IMR-90 (cell line): ENCODE measurements at regions not wholly inside any gene's neighbourhood (a gene's known extent, or its start where the extent isn't known, plus 50 kb on each side); places are given as distances from the start of the nearest gene placed in this dataset.

Experiments used
- BHLHE40 ChIP-seq: fragments of 150-350 bp; IDR thresholded peaks from 2 replicates; pipeline ENCODE4 v1.6.1; 2016; ENCODE audit warnings: mild to moderate bottlenecking, low read depth, low read length
- CEBPB ChIP-seq: IDR thresholded peaks from 2 replicates; pipeline ENCODE4 v1.6.1; 2012; ENCODE audit warnings: low read depth, low read length, improper control_type of control experiment
- CHD1 ChIP-seq: IDR thresholded peaks from 2 replicates; pipeline ENCODE4 v1.6.1; 2012; ENCODE audit warnings: low read depth, low read length, improper control_type of control experiment
- MAFK ChIP-seq: IDR thresholded peaks from 2 replicates; pipeline ENCODE4 v1.6.1; 2012; ENCODE audit warnings: low read depth, low read length, improper control_type of control experiment
- MAZ ChIP-seq: IDR thresholded peaks from 2 replicates; pipeline ENCODE4 v1.6.1; 2012; ENCODE audit warnings: low read depth, mild to moderate bottlenecking, low read length, improper control_type of control experiment, moderate library complexity, borderline replicate concordance
- MXI1 ChIP-seq: IDR thresholded peaks from 2 replicates; pipeline ENCODE4 v1.6.1; 2012; ENCODE audit warnings: low read depth, mild to moderate bottlenecking, low read length, moderate library complexity, borderline replicate concordance
- NFE2L2 ChIP-seq: fragments of 150-350 bp; IDR thresholded peaks from 2 replicates; pipeline ENCODE4 v1.6.1; 2016; ENCODE audit warnings: low read depth, mild to moderate bottlenecking, low read length
- POLR2A ChIP-seq: IDR thresholded peaks from 2 replicates; pipeline ENCODE4 v1.6.1; 2012; ENCODE audit warnings: mild to moderate bottlenecking, low read depth, low read length
- RAD21 ChIP-seq: IDR thresholded peaks from 2 replicates; pipeline ENCODE4 v1.6.1; 2012; ENCODE audit warnings: low read length, improper control_type of control experiment
- RCOR1 ChIP-seq: IDR thresholded peaks from 2 replicates; pipeline ENCODE4 v1.6.1; 2012; ENCODE audit warnings: mild to moderate bottlenecking, low read length, improper control_type of control experiment; ENCODE audit not compliant: insufficient replicate concordance
- SMC3 ChIP-seq: fragments of 150-350 bp; IDR thresholded peaks from 2 replicates; pipeline ENCODE4 v1.6.1; 2016; ENCODE audit warnings: low read depth, mild to moderate bottlenecking, antibody characterized with exemption, low read length, moderate library complexity
- TF ChIP-seq, protein P1 (sequence below): conservative IDR thresholded peaks from 2 replicates; pipeline ENCODE4 v1.5.1; 2012; ENCODE audit warnings: mild to moderate bottlenecking, low read depth, low read length, improper control_type of control experiment
- TF ChIP-seq, protein P2 (sequence below): fragments of 150-350 bp; IDR thresholded peaks from 2 replicates; pipeline ENCODE4 v1.6.1; 2017; ENCODE audit warnings: mild to moderate bottlenecking, antibody characterized with exemption, low read length, low read depth

DNA sequence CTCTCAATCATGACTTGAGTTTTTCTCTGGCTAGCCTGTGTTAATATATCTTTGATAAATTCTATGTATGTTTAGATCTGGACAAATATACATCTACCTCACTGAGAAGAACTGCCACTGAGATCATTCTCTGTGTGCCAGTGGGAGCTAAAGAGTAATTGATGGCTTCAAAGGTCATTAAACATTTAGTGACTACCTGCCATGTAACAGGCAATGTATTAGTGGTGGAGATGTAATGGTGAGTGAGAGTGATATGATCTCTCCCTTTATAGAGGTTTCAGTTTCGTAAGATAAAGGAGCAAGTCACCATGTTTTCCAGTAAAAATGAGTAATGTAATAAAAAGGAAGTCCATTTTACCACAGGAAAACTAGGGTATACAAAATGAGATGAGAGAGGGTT is 235.8 kb upstream of the CDH8 start:
- TF ChIP-seq, protein P1, sequence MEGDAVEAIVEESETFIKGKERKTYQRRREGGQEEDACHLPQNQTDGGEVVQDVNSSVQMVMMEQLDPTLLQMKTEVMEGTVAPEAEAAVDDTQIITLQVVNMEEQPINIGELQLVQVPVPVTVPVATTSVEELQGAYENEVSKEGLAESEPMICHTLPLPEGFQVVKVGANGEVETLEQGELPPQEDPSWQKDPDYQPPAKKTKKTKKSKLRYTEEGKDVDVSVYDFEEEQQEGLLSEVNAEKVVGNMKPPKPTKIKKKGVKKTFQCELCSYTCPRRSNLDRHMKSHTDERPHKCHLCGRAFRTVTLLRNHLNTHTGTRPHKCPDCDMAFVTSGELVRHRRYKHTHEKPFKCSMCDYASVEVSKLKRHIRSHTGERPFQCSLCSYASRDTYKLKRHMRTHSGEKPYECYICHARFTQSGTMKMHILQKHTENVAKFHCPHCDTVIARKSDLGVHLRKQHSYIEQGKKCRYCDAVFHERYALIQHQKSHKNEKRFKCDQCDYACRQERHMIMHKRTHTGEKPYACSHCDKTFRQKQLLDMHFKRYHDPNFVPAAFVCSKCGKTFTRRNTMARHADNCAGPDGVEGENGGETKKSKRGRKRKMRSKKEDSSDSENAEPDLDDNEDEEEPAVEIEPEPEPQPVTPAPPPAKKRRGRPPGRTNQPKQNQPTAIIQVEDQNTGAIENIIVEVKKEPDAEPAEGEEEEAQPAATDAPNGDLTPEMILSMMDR = no peak
- TF ChIP-seq RCOR1 (no peak), MXI1 (no peak), MAZ (no peak), BHLHE40 (no peak), POLR2A (no peak), SMC3 (no peak), RAD21 (no peak), MAFK (no peak), NFE2L2 (no peak), CHD1 (no peak), CEBPB (no peak)
- TF ChIP-seq, protein P2, sequence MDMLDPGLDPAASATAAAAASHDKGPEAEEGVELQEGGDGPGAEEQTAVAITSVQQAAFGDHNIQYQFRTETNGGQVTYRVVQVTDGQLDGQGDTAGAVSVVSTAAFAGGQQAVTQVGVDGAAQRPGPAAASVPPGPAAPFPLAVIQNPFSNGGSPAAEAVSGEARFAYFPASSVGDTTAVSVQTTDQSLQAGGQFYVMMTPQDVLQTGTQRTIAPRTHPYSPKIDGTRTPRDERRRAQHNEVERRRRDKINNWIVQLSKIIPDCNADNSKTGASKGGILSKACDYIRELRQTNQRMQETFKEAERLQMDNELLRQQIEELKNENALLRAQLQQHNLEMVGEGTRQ = no peak
